Naive thymus-derived CD4-positive, alpha-beta T cell (primary cell): ENCODE measurements at regions not wholly inside any gene's neighbourhood (a gene's known extent, or its start where the extent isn't known, plus 50 kb on each side); places are given as distances from the start of the nearest gene placed in this dataset.
"Not testable (repeated sequence)": the region's sequence is repeated elsewhere in the genome, so short reads cannot be mapped to it uniquely, and the experiment has no call there.

Experiments
- ATAC-seq: fragments of 150-1000 bp; cut with Tn5 transposase; 2 replicates; pipeline ENCODE4 v1.10.0; 2021; ENCODE audit warnings: mild to moderate bottlenecking, moderate library complexity
- CTCF ChIA-PET: fragments of 350-600 bp; sonication (Branson Sonifier 250); formaldehyde crosslinking; loops from one replicate; lab custom pipeline; 2021; ENCODE audit warnings: antibody characterized with exemption; lab: Charles Lee
- POLR2A ChIA-PET: fragments of 350-600 bp; sonication (Branson Sonifier 250); formaldehyde crosslinking; loops from one replicate; lab custom pipeline; 2021; ENCODE audit warnings: antibody characterized with exemption, inconsistent platforms; lab: Charles Lee
- DNase-seq, 9 donors: peaks; one replicate each; pipeline versions ENCODE4 v3.0.0 to v3.0.0-alpha.2; 2020 to 2022; ENCODE audit warnings: mixed read lengths in 1 of 9
- H3K27ac ChIP-seq: one replicate; pipeline ENCODE4 v1.7.0; 2013; ENCODE audit warnings: mild to moderate bottlenecking, low read depth, low read length, moderate library complexity
- H3K27me3 ChIP-seq, 2 donors: one replicate each; pipeline ENCODE4 v1.7.0; 2013; ENCODE audit warnings: low read length in 2 of 2, mild to moderate bottlenecking in 2 of 2, moderate library complexity in 2 of 2; ENCODE audit not compliant: control insufficient read depth in 2 of 2, insufficient read depth in 2 of 2
- H3K36me3 ChIP-seq, 3 experiments: 1 replicate in 2 of 3; 2 replicates in 1 of 3; pipeline ENCODE4 v1.7.0; 2013; ENCODE audit warnings: low read length in 3 of 3, mild to moderate bottlenecking in 3 of 3, moderate library complexity in 1 of 3; ENCODE audit not compliant: insufficient read depth in 3 of 3, control insufficient read depth in 2 of 3
- H3K4me1 ChIP-seq, 2 donors: one replicate each; pipeline ENCODE4 v1.7.0; 2013; ENCODE audit warnings: low read length in 2 of 2, mild to moderate bottlenecking in 2 of 2, moderate library complexity in 1 of 2; ENCODE audit not compliant: control insufficient read depth in 2 of 2, insufficient read depth in 2 of 2
- H3K4me3 ChIP-seq: 2 replicates; pipeline ENCODE4 v1.7.0; 2013; ENCODE audit warnings: mild to moderate bottlenecking, low read length
- H3K9me3 ChIP-seq, 3 experiments: 1 replicate in 2 of 3; 2 replicates in 1 of 3; pipeline ENCODE4 v1.7.0; 2013; ENCODE audit warnings: low read length in 3 of 3; ENCODE audit not compliant: control insufficient read depth in 2 of 3
- H3K27ac Mint-ChIP-seq, 9 donors: one replicate each; pipeline ENCODE4 v1.8.0; 2020 to 2022; ENCODE audit warnings: mixed read lengths in 9 of 9, mild to moderate bottlenecking in 8 of 9, moderate library complexity in 5 of 9, inconsistent platforms in 2 of 9
- H3K27me3 Mint-ChIP-seq, 5 donors: one replicate each; pipeline ENCODE4 v1.8.0; 2021 to 2022; ENCODE audit warnings: mixed read lengths in 5 of 5, mild to moderate bottlenecking in 1 of 5
- H3K36me3 Mint-ChIP-seq, 5 donors: one replicate each; pipeline ENCODE4 v1.8.0; 2020 to 2022; ENCODE audit warnings: mixed read lengths in 5 of 5, mild to moderate bottlenecking in 3 of 5, inconsistent platforms in 1 of 5
- H3K4me1 Mint-ChIP-seq, 7 donors: one replicate each; pipeline ENCODE4 v1.8.0; 2020 to 2022; ENCODE audit warnings: mixed read lengths in 7 of 7, mild to moderate bottlenecking in 3 of 7, inconsistent platforms in 1 of 7
- H3K4me3 Mint-ChIP-seq, 10 donors: one replicate each; pipeline ENCODE4 v1.8.0; 2020 to 2022; ENCODE audit warnings: mild to moderate bottlenecking in 10 of 10, mixed read lengths in 10 of 10, moderate library complexity in 6 of 10, inconsistent platforms in 2 of 10
- H3K9me3 Mint-ChIP-seq, 11 donors: one replicate each; pipeline ENCODE4 v1.8.0; 2020 to 2022; ENCODE audit warnings: mixed read lengths in 11 of 11, mild to moderate bottlenecking in 4 of 11, inconsistent platforms in 1 of 11, moderate library complexity in 1 of 11
- intact Hi-C, 2 donors: fragments of 100-400 bp; cut with micrococcal nuclease; formaldehyde crosslinking; loops; one replicate each; pipeline ENCODE4 v1.15.1; 2023

GRCh38 chr17:14582996-14583395, 282.1 kb downstream of the HS3ST3B1 start:
- ChIA-PET CTCF (no interaction called here), POLR2A (interaction anchor here (0.6 kb wide), 1 partner anchor 28 kb away, joined by 3 read pairs; no protein-coding TSS in a partner anchor)
- Histone ChIP-seq H3K4me1 (no peaks in the 10 kb centered on the region), H3K27ac (no peak overlapping the region), H3K36me3 (no peaks in the 10 kb centered on the region), H3K4me3 (no peak overlapping the region), H3K9me3 (no peaks in the 10 kb centered on the region), H3K27me3 (no peaks in the 10 kb centered on the region)
- no peak overlapping the region for H3K27ac Mint-ChIP-seq
- peaks cover 0 to 3% (median 0%) of the 10 kb centered on the region in 5 donors for H3K36me3 Mint-ChIP-seq
- H3K27me3 Mint-ChIP-seq: no peaks in the 10 kb centered on the region
- ATAC-seq (no peak), DNase-seq (no peak)
- intact Hi-C loops: no loop called here
- no peaks in the 10 kb centered on the region for H3K9me3 Mint-ChIP-seq
- H3K4me3 Mint-ChIP-seq: no peak overlapping the region
- no peaks in the 10 kb centered on the region for H3K4me1 Mint-ChIP-seq

DNA sequence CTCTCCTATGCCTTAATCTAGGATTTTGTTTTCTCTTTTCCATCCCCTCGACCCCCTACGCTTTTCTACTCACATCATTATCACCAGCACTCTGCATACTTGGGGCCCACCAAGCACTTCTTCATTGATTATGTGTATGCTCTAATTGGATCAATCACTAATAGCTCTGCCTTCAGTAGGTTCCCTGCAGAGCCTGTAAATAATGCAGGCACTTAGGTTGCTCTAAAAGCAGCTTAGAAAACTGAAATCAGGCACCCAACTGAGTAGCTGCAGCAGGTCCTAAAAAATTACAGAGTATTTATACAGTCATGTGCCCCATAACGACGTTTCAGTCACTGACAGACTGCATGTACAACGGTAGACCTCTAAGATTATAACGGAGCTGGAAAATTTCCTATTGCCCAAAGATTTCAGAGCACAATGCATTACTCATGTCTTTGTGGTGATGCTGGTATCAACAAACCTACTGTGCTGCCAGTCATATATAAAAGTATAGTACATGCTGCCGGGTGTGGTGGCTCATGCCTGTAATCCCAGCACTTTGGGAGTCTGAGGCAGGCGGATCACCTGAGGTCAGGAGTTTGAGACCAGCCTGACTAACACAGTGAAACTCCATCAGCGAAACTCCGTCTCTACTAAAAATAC, 280.4 kb downstream of the HS3ST3B1 start:
- no peak for DNase-seq
- peaks cover 0 to 2% (median 0%) of the 10 kb centered on the region in 5 donors for H3K27me3 Mint-ChIP-seq
- no peaks in the 10 kb centered on the region for H3K9me3 Mint-ChIP-seq
- CTCF ChIA-PET: no interaction called here
- peaks cover 0 to 3% (median 0%) of the 10 kb centered on the region in 5 donors for H3K36me3 Mint-ChIP-seq
- no peaks in the 10 kb centered on the region for H3K4me1 ChIP-seq
- intact Hi-C loops: no loop called here
- POLR2A ChIA-PET: no interaction called here
- H3K9me3 ChIP-seq: no peaks in the 10 kb centered on the region
- H3K4me1 Mint-ChIP-seq: no peaks in the 10 kb centered on the region
- no peak overlapping the region for H3K4me3 Mint-ChIP-seq
- H3K4me3 ChIP-seq: no peak overlapping the region
- H3K27me3 ChIP-seq: no peaks in the 10 kb centered on the region
- H3K36me3 ChIP-seq: no peaks in the 10 kb centered on the region
- no peak for ATAC-seq
- no peak overlapping the region for H3K27ac ChIP-seq
- no peak overlapping the region for H3K27ac Mint-ChIP-seq

DNA sequence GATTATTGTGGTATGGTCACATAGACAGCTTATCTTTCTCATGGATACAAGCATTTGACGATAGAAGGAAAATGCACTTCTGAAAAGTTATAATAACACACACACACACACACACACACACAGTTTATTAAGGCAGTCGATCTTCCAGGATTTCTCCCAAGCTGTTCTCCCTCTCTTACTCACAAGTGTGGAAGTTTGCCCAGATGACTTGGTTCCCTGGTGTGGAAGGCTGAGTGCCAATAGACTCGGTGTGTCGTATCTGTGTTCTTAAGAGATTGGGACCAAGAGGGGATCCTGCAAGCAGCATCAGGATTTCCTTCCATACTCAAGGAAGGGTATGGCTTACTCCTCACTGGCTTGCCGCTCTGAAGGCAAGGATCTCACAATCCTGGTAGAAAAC, 279.6 kb downstream of the HS3ST3B1 start:
- no peaks in the 10 kb centered on the region for H3K4me1 Mint-ChIP-seq
- DNase-seq (no peak), ATAC-seq (no peak)
- H3K36me3 Mint-ChIP-seq: peaks cover 0 to 3% (median 0%) of the 10 kb centered on the region in 5 donors
- no peaks in the 10 kb centered on the region for H3K36me3 ChIP-seq
- H3K9me3 ChIP-seq: no peaks in the 10 kb centered on the region
- intact Hi-C loops: no loop called here
- H3K27ac ChIP-seq: no peak overlapping the region
- H3K27ac Mint-ChIP-seq: no peak overlapping the region
- H3K4me3 Mint-ChIP-seq: no peak overlapping the region
- H3K4me3 ChIP-seq: no peak overlapping the region
- POLR2A ChIA-PET: interaction anchor here (0.7 kb wide), 1 partner anchor 372 kb away, joined by 3 read pairs; no protein-coding TSS in a partner anchor
- H3K27me3 Mint-ChIP-seq: peaks cover 0 to 4% (median 0%) of the 10 kb centered on the region in 5 donors
- no peaks in the 10 kb centered on the region for H3K4me1 ChIP-seq
- CTCF ChIA-PET: no interaction called here
- no peaks in the 10 kb centered on the region for H3K27me3 ChIP-seq
- H3K9me3 Mint-ChIP-seq: no peaks in the 10 kb centered on the region

DNA sequence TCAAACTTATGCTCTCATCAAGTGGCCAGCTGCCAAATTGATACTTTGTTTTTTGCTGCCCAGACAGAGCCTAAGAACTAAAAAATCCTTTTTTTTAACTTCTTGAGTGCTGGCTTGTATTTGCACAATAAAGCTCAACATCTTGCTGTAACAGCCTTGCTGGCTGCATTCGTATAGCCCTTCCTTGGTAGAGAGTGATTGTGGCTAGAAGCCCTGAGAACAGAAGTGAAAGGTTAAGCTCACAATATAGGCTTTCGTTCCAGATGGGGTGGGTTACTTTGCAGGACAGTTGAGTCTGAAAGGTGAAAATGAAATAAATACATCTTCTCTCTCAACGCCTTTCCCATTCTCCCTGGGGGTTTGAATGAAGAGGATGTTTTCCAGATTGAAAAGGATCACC, 278.8 kb downstream of the HS3ST3B1 start:
- H3K36me3 Mint-ChIP-seq: peaks cover 0 to 3% (median 0%) of the 10 kb centered on the region in 5 donors
- Histone ChIP-seq H3K4me1 (no peaks in the 10 kb centered on the region), H3K27ac (no peak overlapping the region), H3K36me3 (no peaks in the 10 kb centered on the region), H3K27me3 (no peaks in the 10 kb centered on the region), H3K4me3 (no peak overlapping the region), H3K9me3 (no peaks in the 10 kb centered on the region)
- ChIA-PET CTCF (no interaction called here), POLR2A (interaction anchor here (0.7 kb wide), 1 partner anchor 371 kb away, joined by 3 read pairs; no protein-coding TSS in a partner anchor)
- ATAC-seq: no peak
- no peak overlapping the region for H3K27ac Mint-ChIP-seq
- H3K27me3 Mint-ChIP-seq: peaks cover 0 to 4% (median 0%) of the 10 kb centered on the region in 5 donors
- intact Hi-C loops: no loop called here
- no peak overlapping the region for H3K4me3 Mint-ChIP-seq
- H3K4me1 Mint-ChIP-seq: no peaks in the 10 kb centered on the region
- DNase-seq: no peak
- H3K9me3 Mint-ChIP-seq: no peaks in the 10 kb centered on the region

GRCh38 chr17:14575471-14575953, 274.6 kb downstream of the HS3ST3B1 start:
- Mint-ChIP-seq H3K27ac (no peak overlapping the region), H3K27me3 (peaks cover 0 to 4% (median 0%) of the 10 kb centered on the region in 5 donors), H3K9me3 (no peaks in the 10 kb centered on the region), H3K4me1 (no peaks in the 10 kb centered on the region), H3K4me3 (no peak overlapping the region), H3K36me3 (no peaks in the 10 kb centered on the region)
- POLR2A ChIA-PET: no interaction called here
- no peak overlapping the region for H3K4me3 ChIP-seq
- ATAC-seq (no peak), DNase-seq (no peak)
- no peaks in the 10 kb centered on the region for H3K4me1 ChIP-seq
- H3K27ac ChIP-seq: no peak overlapping the region
- intact Hi-C loops: no loop called here
- CTCF ChIA-PET: no interaction called here
- H3K9me3 ChIP-seq: no peaks in the 10 kb centered on the region
- no peaks in the 10 kb centered on the region for H3K36me3 ChIP-seq
- no peaks in the 10 kb centered on the region for H3K27me3 ChIP-seq

GRCh38 chr17:14560325-14560724, 259.4 kb downstream of the HS3ST3B1 start:
- H3K4me1 ChIP-seq, DNase-seq, H3K4me3 Mint-ChIP-seq, H3K27ac ChIP-seq, H3K4me3 ChIP-seq, H3K27ac Mint-ChIP-seq, CTCF ChIA-PET, H3K36me3 Mint-ChIP-seq, H3K27me3 ChIP-seq, H3K27me3 Mint-ChIP-seq, intact Hi-C loops, H3K9me3 Mint-ChIP-seq, ATAC-seq, H3K9me3 ChIP-seq, H3K36me3 ChIP-seq, POLR2A ChIA-PET: not testable (repeated sequence)
- peaks cover 3 to 19% (median 6%) of the 10 kb centered on the region in 7 donors for H3K4me1 Mint-ChIP-seq
